EH (cell line): ENCODE measurements at regions not wholly inside any gene's neighbourhood (a gene's known extent, or its start where the extent isn't known, plus 50 kb on each side); places are given as distances from the start of the nearest gene placed in this dataset.
"Not testable (repeated sequence)": the region's sequence is repeated elsewhere in the genome, so short reads cannot be mapped to it uniquely, and the experiment has no call there.

Source experiments
- DNase-seq: peaks from one replicate; pipeline ENCODE4 v3.0.0-alpha.2; 2015; ENCODE audit warnings: low read depth

DNA sequence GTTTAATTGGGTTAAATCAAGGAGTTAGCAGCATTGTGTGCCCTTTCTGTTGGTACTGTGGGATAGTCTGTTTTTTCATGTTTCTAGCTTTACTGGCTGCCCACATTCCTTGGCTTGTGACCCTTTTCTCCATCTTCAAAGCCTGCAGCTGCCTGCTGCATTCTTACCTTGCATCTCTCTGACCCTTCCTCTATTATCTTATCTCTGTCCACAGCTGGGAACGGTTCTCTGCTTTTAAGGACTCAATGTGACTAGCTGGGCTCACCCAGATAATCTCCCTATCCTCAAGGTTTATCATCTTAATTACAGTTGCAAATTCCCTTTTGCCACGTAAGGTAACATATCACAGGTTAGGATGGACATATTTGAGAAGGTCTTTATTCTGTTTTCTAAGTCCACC lies 199.7 kb downstream of the KCNS3 start:
- DNase-seq, result no peak

DNA sequence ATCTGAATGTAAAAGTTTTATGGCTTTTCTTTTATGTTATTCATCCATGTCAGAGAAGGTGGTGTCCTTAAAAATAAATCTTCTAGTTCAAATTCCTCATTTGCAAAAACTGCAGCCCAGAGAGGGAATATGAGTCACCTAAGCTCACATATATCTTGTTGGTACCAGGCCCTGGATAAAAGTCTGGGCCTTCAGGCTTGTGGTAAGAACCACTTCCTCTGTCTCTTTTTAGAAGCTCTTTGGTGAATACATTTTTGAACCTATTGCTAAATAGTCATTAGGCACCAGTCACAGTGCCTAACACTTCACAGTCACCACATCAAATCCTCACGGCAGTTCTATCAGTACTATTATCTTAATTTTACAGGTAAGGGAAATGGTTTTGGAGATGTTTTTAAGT lies 199.2 kb downstream of the KCNS3 start:
- DNase-seq, result peak; percentile 92

DNA sequence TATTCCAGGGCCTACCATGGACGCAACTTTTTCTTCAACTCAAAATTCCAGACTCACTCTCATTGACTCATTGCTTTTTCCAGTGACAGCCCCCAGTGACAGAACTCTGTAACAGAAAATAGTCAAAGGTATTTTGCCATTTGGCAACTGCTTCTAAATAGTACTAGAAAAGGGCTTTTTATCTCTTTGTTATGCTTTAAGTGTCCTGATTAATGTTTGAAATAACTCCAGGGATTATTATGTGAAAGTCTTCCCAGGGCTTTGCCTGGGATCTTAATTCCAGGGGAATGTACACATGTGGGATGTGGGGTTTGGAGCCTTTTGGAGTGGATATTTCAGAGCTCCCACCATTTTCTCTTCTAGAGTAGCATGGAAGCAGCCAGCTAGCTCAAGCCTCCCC lies 198.8 kb downstream of the KCNS3 start:
- peak; percentile 35 for DNase-seq

DNA sequence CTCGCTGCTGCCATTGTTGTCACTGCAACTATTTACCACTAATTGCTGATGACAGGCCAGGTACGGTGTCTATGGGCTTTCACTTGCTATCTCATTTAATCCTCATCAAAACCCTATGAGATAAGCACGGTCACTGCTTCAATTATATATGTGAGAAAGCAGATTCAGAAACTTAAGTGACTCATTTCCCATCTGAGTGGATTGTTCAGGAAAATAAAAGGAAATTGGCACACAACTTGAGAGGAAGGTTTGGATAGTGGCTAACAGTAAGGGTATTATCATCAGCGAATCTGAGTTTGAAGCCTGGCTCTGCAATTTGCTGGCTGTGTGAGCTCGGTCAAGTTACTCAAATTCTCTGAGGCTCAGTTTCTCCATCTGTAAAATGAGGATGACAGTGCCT lies 196.0 kb downstream of the KCNS3 start:
- peak; percentile 32 for DNase-seq

DNA sequence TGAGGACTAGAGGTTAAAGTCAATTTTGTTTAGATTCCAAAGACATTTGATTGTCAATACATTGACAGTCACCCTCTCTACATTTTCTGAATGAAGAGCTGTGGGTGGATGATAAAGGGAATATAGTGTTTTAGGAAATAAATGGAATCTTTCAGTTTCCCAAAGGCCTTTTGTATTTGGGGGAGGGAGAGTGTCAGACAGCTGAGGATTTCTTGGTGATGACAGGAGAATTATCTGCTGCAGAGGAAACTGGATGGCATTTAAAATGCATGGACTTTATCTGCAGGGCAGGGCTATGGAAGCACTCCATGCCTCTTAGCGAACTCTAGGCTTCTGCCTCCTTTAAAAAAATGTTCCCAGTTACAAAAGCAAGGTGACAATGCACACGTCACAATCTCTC lies 195.1 kb downstream of the KCNS3 start:
- no peak for DNase-seq

DNA sequence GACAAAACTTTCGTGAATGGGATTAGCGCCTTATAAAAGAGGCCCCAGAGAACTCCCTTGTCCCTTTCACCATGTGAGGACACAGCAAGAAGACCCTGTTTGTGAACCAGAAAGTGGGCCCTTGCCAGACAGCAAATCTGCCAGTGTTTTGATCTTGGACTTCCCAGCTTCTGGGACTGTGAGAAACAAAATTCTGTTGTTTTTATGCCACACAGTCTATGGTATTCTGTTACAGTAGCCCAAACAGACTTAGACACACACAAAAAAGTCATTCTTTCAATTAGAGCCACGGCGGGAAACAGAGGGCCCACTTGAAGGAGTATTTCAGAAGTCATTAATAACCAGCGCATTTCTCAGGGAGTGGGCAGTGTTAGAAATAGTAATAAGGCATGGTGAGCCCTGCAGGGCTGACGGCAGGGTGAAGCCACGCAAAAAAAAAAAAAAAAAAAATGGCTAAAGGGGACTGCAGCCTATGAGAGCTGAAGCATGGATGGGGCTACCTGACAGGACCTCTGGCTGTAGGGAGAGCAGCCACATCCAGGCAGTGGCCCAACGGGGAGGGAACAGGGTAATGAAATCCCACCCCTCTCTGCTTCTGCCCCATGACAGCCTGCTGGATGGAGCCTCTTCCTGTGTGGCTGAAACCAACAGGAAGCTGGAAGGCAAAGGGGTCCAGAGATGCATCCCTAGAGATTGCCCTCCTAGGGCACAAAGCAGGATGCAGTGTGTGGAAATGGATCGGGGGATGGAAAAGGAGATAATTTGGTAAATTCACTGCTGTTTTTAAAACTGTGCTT lies 189.3 kb downstream of the KCNS3 start:
- no peak for DNase-seq

DNA sequence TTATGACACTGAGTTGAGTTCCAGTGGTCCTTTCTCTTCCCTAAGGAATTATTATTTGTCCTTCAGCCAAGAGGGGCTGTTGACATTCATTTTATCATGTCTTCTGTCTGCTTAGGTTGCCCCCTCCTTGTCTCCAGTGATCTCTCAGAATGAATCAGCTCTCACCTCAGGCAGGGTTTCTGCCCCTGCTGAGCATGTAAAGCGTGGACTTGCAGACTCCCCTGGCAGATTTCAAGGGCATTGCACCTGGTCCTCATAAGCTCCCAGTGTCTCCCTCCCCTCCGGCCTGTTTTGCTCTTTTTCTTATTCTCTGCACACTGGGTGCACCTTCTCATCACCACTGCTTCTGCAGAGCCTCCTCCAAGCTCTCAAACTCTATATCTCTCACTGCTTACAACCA lies 188.4 kb downstream of the KCNS3 start:
- no peak for DNase-seq

DNA sequence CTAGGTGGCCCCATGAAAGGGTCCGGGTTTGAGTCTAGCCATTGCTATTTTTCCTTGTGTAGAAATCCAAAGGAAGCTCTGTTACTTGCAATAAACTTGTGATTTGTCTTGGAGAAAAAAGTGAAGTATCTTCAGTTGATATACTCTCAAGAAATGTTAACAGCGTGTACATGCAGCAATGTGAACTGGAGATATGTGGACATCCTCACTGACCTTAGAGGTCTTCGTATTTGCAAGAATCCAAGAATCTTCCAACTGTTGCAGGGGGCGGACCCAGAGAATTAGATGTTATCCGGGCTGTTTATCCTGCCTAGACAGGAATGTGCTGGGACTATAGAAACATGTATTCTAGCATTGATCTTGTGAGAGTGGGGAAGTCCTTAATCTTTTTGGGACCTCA lies 187.6 kb downstream of the KCNS3 start:
- peak; percentile 30 for DNase-seq

DNA sequence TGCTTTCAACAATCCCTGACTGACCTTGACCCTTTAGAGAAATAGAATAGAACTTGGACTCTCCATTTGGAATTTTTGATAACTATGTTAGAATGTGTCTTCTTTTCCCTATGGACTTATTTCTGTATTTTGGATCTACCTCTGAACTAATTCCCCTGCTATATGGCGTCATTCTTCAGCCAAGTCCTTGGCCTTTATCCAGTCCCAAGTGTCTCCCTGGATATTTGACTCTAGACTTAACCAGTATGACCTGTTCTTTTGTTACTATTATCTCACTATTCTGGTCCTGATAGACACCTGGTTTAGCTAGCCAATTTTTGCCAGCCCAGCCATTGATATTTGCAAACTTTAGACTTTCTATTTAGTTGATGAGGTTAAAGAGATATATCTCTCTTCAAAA lies 186.8 kb downstream of the KCNS3 start:
- no peak for DNase-seq

DNA sequence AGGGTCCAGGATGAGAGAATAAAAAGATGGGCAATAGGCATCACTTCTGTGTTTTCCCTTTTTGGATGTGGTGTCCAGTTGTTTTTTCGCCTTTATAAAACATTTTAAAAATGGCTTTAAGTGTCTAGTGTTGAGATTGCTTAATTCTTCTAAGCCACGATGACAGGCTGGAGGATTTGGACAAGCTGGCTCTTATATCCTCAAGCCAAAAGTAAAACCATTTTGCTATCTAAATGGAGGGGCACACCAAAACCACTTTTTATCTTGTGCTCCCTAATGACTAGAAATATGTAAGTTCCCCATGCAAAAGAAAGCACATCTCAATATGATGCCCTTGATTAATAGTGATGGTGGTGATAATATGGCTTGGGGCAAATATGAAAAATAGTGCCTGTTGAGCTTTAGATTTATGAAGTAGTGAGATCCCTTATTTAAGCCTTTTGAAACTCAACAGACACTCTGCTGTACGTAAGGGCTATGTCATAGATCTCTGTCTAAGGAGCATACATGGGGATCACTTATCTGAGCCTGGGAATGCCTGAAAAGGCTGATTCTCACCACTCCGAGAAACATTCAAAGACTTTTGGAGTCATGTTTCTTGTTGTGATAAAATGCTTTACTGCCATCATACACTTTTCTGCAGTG lies 185.5 kb downstream of the KCNS3 start:
- peak; percentile 23 for DNase-seq

DNA sequence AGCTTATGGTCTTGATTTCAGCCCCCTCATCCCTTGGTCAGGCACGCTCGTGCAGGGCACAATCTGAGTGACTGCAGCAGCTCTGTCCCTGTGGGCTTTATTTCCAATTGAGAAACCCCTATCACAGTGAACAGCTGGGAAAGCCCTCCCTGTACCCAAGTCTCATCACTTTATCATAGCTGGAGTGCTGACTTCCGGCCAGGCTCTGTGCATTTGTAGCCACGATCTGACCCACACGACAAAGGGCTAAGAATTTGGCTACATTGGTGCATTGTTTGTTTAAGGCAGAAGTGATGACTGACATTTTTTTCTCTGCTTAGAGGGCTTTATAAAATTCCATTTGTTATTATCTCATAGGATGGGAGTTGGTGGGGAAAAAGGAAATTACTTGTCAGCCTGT lies 184.4 kb downstream of the KCNS3 start:
- DNase-seq, result peak; percentile 62

DNA sequence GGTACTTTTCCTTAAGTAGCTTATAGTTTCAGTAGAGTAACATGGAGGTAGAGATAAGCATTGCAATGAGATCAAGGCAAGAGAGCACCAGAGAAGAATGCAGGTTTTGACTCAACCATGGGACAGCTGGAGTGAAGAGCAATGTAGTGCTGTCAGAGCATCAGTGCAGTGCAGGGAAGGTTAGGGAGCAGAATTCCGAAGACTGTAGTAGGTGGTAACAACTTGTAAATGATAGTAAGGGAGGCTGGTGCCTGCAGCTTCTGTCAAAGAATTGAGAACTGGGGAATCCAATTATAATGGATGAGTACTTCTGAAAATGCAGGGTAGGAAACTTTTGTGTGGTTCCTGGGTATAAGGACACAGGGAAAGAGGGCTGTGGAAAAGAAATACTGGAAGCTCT lies 183.2 kb downstream of the KCNS3 start:
- DNase-seq, result no peak

DNA sequence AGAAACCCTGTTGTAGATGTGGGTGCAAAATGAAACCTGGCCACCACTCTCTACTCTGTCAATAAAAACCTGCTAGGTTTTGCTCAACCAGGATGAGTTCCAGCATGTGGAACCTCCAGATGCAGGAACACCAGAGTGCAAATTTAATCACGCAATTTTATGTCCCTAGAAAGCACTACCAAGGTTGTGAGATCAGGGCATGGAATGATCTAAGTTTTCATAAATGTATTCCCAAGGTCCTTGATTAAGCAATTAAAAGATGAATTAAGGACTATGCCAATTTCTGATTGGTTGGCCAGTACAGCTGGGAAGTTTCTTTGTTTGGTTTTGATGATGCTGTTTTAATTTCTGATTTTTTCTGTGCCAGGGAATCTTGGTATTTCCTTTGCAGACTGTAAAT lies 179.2 kb downstream of the KCNS3 start:
- DNase-seq, result no peak

DNA sequence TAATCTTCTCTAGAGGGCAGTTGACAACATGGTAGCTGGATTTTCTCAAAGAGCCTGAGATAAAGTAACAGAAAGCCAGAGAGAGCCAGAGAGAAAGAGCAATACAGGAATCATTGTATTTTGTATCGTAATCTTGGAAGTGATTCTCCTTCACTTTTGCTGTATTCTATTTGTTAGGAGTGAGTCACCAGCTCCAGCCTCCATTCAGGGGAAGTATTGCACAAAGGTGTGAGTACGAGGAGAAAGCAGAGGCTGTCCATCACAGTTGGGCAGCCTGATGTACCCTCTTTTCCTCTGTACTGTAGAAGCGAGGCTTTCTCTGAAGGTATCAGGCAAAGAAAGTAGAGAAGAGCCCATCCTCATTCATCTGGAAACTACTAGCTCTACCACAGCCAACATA lies 176.8 kb downstream of the KCNS3 start:
- DNase-seq, result no peak

DNA sequence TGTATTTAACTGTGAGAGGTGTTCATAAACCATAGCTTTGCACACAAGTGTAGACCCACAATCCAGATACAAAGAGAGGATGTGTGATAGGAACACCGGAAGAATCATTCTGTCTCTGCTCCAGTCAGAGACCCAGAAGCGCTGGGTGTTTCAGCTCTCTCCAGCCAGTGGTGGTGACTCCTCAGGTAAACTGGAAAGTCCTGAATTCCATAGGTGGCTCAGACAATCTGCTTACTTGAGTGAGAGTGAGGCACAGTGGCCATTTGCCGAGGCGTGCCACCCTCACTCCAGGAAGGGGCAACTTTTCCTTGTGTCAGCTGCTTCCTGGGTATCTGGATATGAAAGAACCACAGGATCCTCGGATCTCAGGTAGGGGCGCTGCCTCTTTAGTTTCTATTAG lies 171.5 kb downstream of the KCNS3 start:
- DNase-seq, result no peak

DNA sequence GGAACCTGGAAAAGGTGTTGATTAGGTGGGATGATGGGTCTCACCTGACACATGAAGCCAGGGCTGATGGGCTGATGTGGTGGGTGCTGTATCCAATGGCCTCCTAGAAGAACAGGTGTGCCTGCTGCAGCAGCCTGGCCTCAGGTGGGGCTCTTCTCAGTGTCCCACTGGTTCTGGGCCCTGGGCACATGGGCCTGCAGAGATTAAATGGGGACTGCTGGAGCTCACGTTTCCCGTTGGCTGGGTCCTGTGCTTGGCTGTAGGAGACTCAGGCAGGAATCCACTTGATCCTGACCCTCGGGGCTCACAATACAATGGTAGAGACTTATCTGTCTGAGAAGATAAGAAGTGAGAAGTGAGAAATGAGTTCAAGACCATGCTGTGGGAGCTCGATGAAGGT lies 170.9 kb downstream of the KCNS3 start:
- DNase-seq, result no peak

DNA sequence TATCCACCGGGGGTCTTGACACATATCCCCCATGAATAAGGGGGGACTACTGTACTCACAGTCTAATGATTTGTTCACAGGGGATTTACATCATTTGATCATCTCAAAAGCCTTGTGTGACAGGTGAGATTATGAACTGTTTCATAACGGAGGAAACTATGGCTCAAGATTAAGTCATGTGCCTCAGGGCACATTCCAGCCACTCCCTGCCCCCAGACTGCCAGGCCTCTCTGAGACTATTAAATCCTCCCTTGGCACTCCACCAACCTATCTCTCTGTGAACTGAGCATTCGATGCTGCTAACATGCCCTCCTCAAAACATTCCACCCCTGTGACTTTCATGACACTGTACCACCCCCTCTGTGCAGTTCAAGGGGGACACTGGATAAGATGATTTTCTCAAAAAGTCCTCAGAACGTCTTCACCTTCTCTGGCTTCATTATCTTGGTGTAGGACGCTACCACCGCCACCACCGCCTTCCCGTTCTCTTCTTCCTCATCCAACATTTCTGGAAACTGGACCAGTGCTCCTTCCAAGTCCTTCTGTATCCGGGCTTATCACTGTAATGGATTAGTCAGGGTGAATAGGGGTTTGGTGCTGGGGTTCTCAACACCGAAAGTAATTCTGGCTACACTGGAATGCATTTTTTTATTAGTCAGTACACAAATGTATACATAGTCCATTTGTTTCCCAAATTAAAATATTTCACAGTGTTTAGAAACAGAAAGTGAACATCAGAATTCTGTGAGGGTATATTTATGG lies 169.6 kb downstream of the KCNS3 start:
- peak; percentile 90 for DNase-seq

DNA sequence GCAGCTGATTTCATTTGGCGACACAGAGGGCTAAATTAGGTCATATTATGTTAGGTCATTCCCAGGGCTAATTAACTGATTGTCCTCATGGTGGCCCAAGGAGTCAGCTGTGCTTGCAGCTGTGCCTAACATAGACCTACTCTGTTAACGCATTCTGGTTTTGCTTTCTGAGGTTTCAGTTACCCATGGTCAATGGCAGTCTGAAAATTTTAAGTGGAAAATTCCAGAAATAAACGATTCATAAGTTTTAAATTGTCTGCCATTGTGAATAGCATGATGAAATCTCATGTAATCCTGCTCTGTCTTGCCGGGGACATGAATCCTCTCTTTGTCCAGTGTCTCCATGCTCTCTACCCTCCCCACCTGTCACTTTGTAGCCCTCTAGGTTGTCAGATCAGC lies 168.7 kb downstream of the KCNS3 start:
- peak; percentile 31 for DNase-seq

DNA sequence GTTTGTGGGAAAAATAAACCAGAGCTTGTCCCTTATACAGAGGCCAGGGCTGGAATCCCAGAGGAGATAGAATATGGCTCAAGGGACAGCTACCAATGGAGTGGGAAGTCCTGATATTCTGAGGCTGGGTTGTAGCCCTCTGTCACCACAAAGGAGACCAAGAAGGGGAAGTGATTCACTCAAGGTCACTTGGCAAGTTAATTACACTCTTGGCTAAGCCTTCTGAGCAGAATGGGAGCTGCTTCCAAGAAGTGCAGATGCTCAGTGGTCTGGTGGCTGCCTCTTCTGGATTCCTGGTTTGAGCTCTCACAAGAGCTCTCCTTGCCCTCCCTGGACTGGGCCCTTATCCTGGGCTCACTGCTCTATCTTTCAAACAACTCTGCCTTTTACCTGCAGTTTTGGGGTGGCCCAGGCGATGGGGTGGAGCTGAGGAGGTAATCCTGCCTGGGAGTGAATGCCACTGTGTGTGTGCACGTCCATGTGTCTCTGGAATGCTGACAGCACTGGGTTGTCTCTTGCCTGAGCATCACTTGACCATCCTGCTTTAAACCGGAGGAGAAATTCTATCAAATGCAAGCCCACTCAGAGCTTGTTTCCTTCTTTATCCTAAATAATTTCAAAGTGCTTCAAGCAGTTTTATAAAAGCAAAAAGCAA lies 168.2 kb downstream of the KCNS3 start:
- peak; percentile 83 for DNase-seq

DNA sequence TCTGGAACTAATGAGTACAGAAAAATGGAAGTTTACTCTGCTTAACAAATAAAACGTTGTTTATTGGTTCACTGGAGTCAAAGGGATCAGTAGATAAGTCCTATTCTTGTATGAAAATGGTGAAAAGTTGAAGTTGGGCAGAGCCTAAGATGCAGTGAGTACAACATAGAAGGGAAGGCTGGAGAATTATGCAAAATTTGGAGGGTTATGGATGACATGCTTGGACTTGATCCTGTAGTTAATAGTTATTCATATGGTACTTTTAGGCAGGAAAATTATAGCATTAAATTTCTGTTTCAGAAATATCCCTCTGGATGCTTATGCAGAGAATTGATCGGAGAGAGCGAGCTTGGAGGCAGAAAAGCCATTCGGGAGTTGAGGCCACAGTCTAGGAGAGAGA lies 167.6 kb downstream of the KCNS3 start:
- DNase-seq, result no peak

DNA sequence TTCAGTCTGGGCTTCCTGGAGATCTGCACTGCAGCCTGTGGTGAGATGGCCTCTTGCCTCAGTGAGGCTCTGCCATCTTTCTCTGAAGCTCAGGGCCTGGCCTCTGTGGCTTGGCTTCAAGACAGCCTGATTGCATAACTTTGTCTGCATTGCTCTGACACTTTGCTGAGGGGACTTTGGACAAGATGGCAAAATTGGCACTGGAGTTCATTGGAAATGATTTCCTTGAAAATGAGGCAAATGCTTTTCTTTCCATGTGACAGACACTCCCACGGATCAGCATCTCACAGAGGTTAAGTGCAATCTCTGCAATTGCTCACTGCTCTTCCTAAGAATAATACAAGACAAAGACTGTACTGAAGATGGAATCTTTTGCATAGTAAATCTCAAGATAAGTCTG lies 166.8 kb downstream of the KCNS3 start:
- DNase-seq, result peak; percentile 7

DNA sequence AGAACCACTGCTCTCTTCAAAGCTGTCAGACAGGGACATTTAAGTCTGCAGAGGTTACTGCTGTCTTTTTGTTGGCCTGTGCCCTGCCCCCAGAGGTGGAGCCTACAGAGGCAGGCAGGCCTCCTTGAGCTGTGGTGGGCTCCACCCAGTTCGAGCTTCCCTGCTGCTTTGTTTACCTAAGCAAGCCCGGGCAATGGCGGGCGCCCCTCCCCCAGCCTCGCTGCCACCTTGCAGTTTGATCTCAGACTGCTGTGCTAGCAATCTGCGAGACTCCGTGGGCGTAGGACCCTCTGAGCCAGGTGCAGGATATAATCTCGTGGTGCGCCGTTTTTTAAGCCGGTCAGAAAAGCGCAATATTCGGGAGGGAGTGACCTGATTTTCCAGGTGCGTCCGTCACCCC lies 138.9 kb downstream of the KCNS3 start:
- not testable (repeated sequence) for DNase-seq

DNA sequence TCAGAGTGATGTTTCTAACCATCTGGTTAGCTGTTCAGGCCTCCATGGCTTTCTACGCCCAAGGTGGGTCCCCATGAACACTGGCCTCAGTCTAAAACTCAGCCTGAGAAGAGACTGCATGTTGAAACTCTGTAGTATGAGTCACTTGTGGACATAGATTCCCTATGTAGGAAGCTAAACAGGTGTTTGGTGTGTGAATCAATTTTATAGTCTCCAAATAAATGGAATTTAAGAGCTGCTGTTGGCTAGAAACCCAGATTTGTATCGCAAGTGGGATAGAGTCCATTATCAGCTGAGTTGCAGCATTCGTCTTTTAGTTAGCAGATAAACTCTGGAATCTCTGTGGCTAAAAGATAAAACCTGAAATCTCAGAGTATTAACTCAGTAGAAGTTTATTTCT lies 131.4 kb downstream of the KCNS3 start:
- no peak for DNase-seq
